Retinal pigment epithelial cell (primary cell): ENCODE measurements at regions not wholly inside any gene's neighbourhood (a gene's known extent, or its start where the extent isn't known, plus 50 kb on each side); places are given as distances from the start of the nearest gene placed in this dataset.
A peak's percentile ranks its signal among the peaks of the same experiment; 100 is the strongest.

Source experiments
- DNase-seq: peaks from one replicate; pipeline ENCODE4 v3.0.0-alpha.2; 2010; ENCODE audit warnings: low read depth
- H3K4me3 ChIP-seq: 2 replicates; pipeline ENCODE4 v1.5.1; 2011; ENCODE audit warnings: mild to moderate bottlenecking, low read length, control low read depth, moderate library complexity
- CTCF ChIP-seq: conservative IDR thresholded peaks from 2 replicates; pipeline ENCODE4 v1.5.1; 2011; ENCODE audit warnings: low read depth, low read length, control low read depth, inconsistent platforms

GRCh38 chr15:93866948-93867347 lies 364.4 kb upstream of the MCTP2 start:
- no peak for DNase-seq
- no peak for TF ChIP-seq CTCF
- H3K4me3 ChIP-seq: no peak overlapping the region

GRCh38 chr15:93866476-93866875 lies 364.9 kb upstream of the MCTP2 start:
- no peak for DNase-seq
- H3K4me3 ChIP-seq: no peak overlapping the region
- no peak for TF ChIP-seq CTCF

- DNase-seq: no peak
- no peak for TF ChIP-seq CTCF
- H3K4me3 ChIP-seq: no peak overlapping the region
These were observed 365.8 kb upstream of the MCTP2 start for GRCh38 chr15:93865586-93865985.

GRCh38 chr15:93862791-93863190 lies 368.6 kb upstream of the MCTP2 start:
- TF ChIP-seq CTCF: no peak
- DNase-seq: no peak
- H3K4me3 ChIP-seq: no peak overlapping the region

- DNase-seq: peak; percentile 44
- TF ChIP-seq CTCF: no peak
- no peak overlapping the region for H3K4me3 ChIP-seq
These were observed 369.2 kb upstream of the MCTP2 start for GRCh38 chr15:93861956-93862741.

- no peak for TF ChIP-seq CTCF
- DNase-seq: no peak
- H3K4me3 ChIP-seq: no peak overlapping the region
These were observed 369.9 kb upstream of the MCTP2 start for GRCh38 chr15:93861413-93861812.

- no peak for DNase-seq
- TF ChIP-seq CTCF: no peak
- H3K4me3 ChIP-seq: no peak overlapping the region
These were observed 370.7 kb upstream of the MCTP2 start for GRCh38 chr15:93860701-93861100.
